NCI-H748 (cell line): ENCODE measurements at regions not wholly inside any gene's neighbourhood (a gene's known extent, or its start where the extent isn't known, plus 50 kb on each side); places are given as distances from the start of the nearest gene placed in this dataset.

Source experiments
- DNase-seq: peaks from one replicate; lab custom pipeline; 2025; ENCODE audit not compliant: unreplicated experiment; lab: John Stamatoyannopoulos, UW

GRCh38 chr22:48097723-48098122 is 1335.3 kb downstream of the TBC1D22A start:
- DNase-seq = no peak

- no peak for DNase-seq
Measured at GRCh38 chr22:48096851-48097665, 1334.6 kb downstream of the TBC1D22A start.

- no peak for DNase-seq
Measured at GRCh38 chr22:48096411-48096810, 1334.0 kb downstream of the TBC1D22A start.

- DNase-seq = no peak
Measured at GRCh38 chr22:48093981-48094380, 1331.5 kb downstream of the TBC1D22A start.

- no peak for DNase-seq
Measured at GRCh38 chr22:48092866-48093265, 1330.4 kb downstream of the TBC1D22A start.

- DNase-seq = no peak
Measured at GRCh38 chr22:48091656-48092223, 1329.3 kb downstream of the TBC1D22A start.

GRCh38 chr22:48091060-48091650 is 1328.7 kb downstream of the TBC1D22A start:
- DNase-seq = no peak

GRCh38 chr22:48090332-48090672 is 1327.9 kb downstream of the TBC1D22A start:
- no peak for DNase-seq

GRCh38 chr22:48089601-48090331 is 1327.3 kb downstream of the TBC1D22A start:
- no peak for DNase-seq

- DNase-seq = no peak
Measured at GRCh38 chr22:48088926-48089536, 1326.6 kb downstream of the TBC1D22A start.

GRCh38 chr22:48088251-48088650 is 1325.8 kb downstream of the TBC1D22A start:
- no peak for DNase-seq

GRCh38 chr22:48085901-48086645 is 1323.6 kb downstream of the TBC1D22A start:
- DNase-seq = no peak

- no peak for DNase-seq
Measured at GRCh38 chr22:48084729-48085050, 1322.2 kb downstream of the TBC1D22A start.

GRCh38 chr22:48084041-48084728 is 1321.7 kb downstream of the TBC1D22A start:
- no peak for DNase-seq

- no peak for DNase-seq
Measured at GRCh38 chr22:48083502-48083901, 1321.1 kb downstream of the TBC1D22A start.

GRCh38 chr22:48082284-48082683 is 1319.8 kb downstream of the TBC1D22A start:
- no peak for DNase-seq

GRCh38 chr22:48081281-48081680 is 1318.8 kb downstream of the TBC1D22A start:
- no peak for DNase-seq

- no peak for DNase-seq
Measured at GRCh38 chr22:48080316-48081165, 1318.1 kb downstream of the TBC1D22A start.
